Middle frontal gyrus (tissue), 1 donor: ENCODE measurements at regions not wholly inside any gene's neighbourhood (a gene's known extent, or its start where the extent isn't known, plus 50 kb on each side); places are given as distances from the start of the nearest gene placed in this dataset.

Source experiments
- DNase-seq: peaks from one replicate; pipeline ENCODE4 v3.0.0-alpha.2; 2015; ENCODE audit warnings: low spot score; ENCODE audit errors: extremely low spot score

GRCh38 chr4:140250989-140251552, 97.1 kb upstream of the MAML3 start:
- no peak for DNase-seq

- DNase-seq: no peak
Measured at GRCh38 chr4:140249351-140249750, 95.4 kb upstream of the MAML3 start.

- no peak for DNase-seq
Measured at GRCh38 chr4:140247237-140247636, 93.3 kb upstream of the MAML3 start.

GRCh38 chr4:140246216-140246615, 92.2 kb upstream of the MAML3 start:
- DNase-seq: no peak

GRCh38 chr4:140244328-140244727, 90.3 kb upstream of the MAML3 start:
- DNase-seq: no peak

- no peak for DNase-seq
Measured at GRCh38 chr4:140243278-140243753, 89.3 kb upstream of the MAML3 start.

GRCh38 chr4:140242357-140243277, 88.6 kb upstream of the MAML3 start:
- DNase-seq: no peak

- no peak for DNase-seq
Measured at GRCh38 chr4:140240237-140240636, 86.3 kb upstream of the MAML3 start.

- no peak for DNase-seq
Measured at GRCh38 chr4:140239311-140239710, 85.3 kb upstream of the MAML3 start.

GRCh38 chr4:140238351-140239056, 84.5 kb upstream of the MAML3 start:
- no peak for DNase-seq

GRCh38 chr4:140237616-140238350, 83.8 kb upstream of the MAML3 start:
- peak; percentile 63 for DNase-seq

GRCh38 chr4:140236654-140237169, 82.7 kb upstream of the MAML3 start:
- no peak for DNase-seq

GRCh38 chr4:140234697-140235060, 80.7 kb upstream of the MAML3 start:
- DNase-seq: no peak

- no peak for DNase-seq
Measured at GRCh38 chr4:140233791-140234696, 80.1 kb upstream of the MAML3 start.

- DNase-seq: no peak
Measured at GRCh38 chr4:140229881-140230280, 75.9 kb upstream of the MAML3 start.

- DNase-seq: no peak
Measured at GRCh38 chr4:140227286-140227685, 73.3 kb upstream of the MAML3 start.

- DNase-seq: no peak
Measured at GRCh38 chr4:140223056-140223810, 69.2 kb upstream of the MAML3 start.

GRCh38 chr4:140222171-140222570, 68.2 kb upstream of the MAML3 start:
- no peak for DNase-seq

- DNase-seq: no peak
Measured at GRCh38 chr4:140220058-140220457, 66.1 kb upstream of the MAML3 start.
